Upper lobe of right lung (tissue), 1 donor: ENCODE measurements at regions not wholly inside any gene's neighbourhood (a gene's known extent, or its start where the extent isn't known, plus 50 kb on each side); places are given as distances from the start of the nearest gene placed in this dataset.

Experiments
- ATAC-seq: fragments of 200-7000 bp; cut with Tn5 transposase; one replicate; pipeline ENCODE4 v1.9.1; 2020; ENCODE audit warnings: mild to moderate bottlenecking, moderate library complexity
- DNase-seq: peaks from one replicate; pipeline ENCODE4 v3.0.0-alpha.2; 2020
- H3K27ac ChIP-seq: fragments of 200-600 bp; one replicate; pipeline ENCODE4 v1.8.0; 2022
- H3K27me3 ChIP-seq: fragments of 200-600 bp; one replicate; pipeline ENCODE4 v1.8.0; 2022; ENCODE audit warnings: mild to moderate bottlenecking
- H3K36me3 ChIP-seq: fragments of 200-600 bp; one replicate; pipeline ENCODE4 v1.8.0; 2022
- H3K4me1 ChIP-seq: fragments of 200-600 bp; one replicate; pipeline ENCODE4 v1.8.0; 2022
- H3K4me3 ChIP-seq: fragments of 200-600 bp; one replicate; pipeline ENCODE4 v1.8.0; 2022; ENCODE audit warnings: mild to moderate bottlenecking
- H3K9me3 ChIP-seq: fragments of 200-600 bp; one replicate; pipeline ENCODE4 v1.8.0; 2022
- CTCF ChIP-seq: fragments of 200-600 bp; IDR thresholded peaks from one replicate; pipeline ENCODE4 v1.8.0; 2022; ENCODE audit warnings: antibody characterized with exemption
- intact Hi-C: fragments of 100-400 bp; cut with DNase I; formaldehyde crosslinking; loops from one replicate; pipeline ENCODE4 v1.11.0; 2022
- donor health status: DM: no; HTN: yes; CAD: no; lungs with severe emphysema.

- ATAC-seq: no peak
- intact Hi-C loops: no loop called here
Observed at GRCh38 chr14:97441740-97442362, 644.7 kb downstream of the VRK1 start.

GRCh38 chr14:97442363-97442762 is 645.2 kb downstream of the VRK1 start:
- no peaks in the 10 kb centered on the region for H3K36me3 ChIP-seq
- H3K4me1 ChIP-seq: no peaks in the 10 kb centered on the region
- no peaks in the 10 kb centered on the region for H3K27me3 ChIP-seq
- TF ChIP-seq CTCF: no peak
- intact Hi-C loops: no loop called here
- no peak overlapping the region for H3K4me3 ChIP-seq
- no peaks in the 10 kb centered on the region for H3K9me3 ChIP-seq
- no peak for DNase-seq
- ATAC-seq: no peak
- no peak overlapping the region for H3K27ac ChIP-seq

More at GRCh38 chr14:97441740-97442362, 644.7 kb downstream of the VRK1 start:
- Histone ChIP-seq H3K9me3 (no peaks in the 10 kb centered on the region), H3K36me3 (no peaks in the 10 kb centered on the region), H3K27me3 (no peaks in the 10 kb centered on the region), H3K4me1 (no peaks in the 10 kb centered on the region), H3K4me3 (no peak overlapping the region), H3K27ac (no peak overlapping the region)
- no peak for TF ChIP-seq CTCF
- DNase-seq: no peak

GRCh38 chr14:97443412-97443811 is 646.2 kb downstream of the VRK1 start:
- TF ChIP-seq CTCF: no peak
- no peaks in the 10 kb centered on the region for H3K4me1 ChIP-seq
- H3K9me3 ChIP-seq: no peaks in the 10 kb centered on the region
- H3K27me3 ChIP-seq: no peaks in the 10 kb centered on the region
- no peaks in the 10 kb centered on the region for H3K36me3 ChIP-seq
- H3K4me3 ChIP-seq: no peak overlapping the region
- DNase-seq (no peak), ATAC-seq (no peak)
- intact Hi-C loops: no loop called here
- H3K27ac ChIP-seq: no peak overlapping the region

GRCh38 chr14:97444248-97444647 is 647.1 kb downstream of the VRK1 start:
- ATAC-seq (no peak), DNase-seq (no peak)
- no peak overlapping the region for H3K27ac ChIP-seq
- H3K36me3 ChIP-seq: no peaks in the 10 kb centered on the region
- intact Hi-C loops: no loop called here
- no peaks in the 10 kb centered on the region for H3K27me3 ChIP-seq
- no peak overlapping the region for H3K4me3 ChIP-seq
- no peaks in the 10 kb centered on the region for H3K4me1 ChIP-seq
- no peak for TF ChIP-seq CTCF
- H3K9me3 ChIP-seq: no peaks in the 10 kb centered on the region

- Histone ChIP-seq H3K36me3 (no peaks in the 10 kb centered on the region), H3K27ac (no peak overlapping the region), H3K27me3 (no peaks in the 10 kb centered on the region), H3K4me1 (no peaks in the 10 kb centered on the region), H3K4me3 (no peak overlapping the region), H3K9me3 (no peaks in the 10 kb centered on the region)
- no peak for ATAC-seq
- TF ChIP-seq CTCF: no peak
- intact Hi-C loops: no loop called here
- no peak for DNase-seq
Observed at GRCh38 chr14:97445367-97445766, 648.2 kb downstream of the VRK1 start.

- intact Hi-C loops: no loop called here
- ATAC-seq (no peak), DNase-seq (no peak)
- Histone ChIP-seq H3K9me3 (no peaks in the 10 kb centered on the region), H3K4me1 (no peaks in the 10 kb centered on the region), H3K36me3 (no peaks in the 10 kb centered on the region), H3K27me3 (no peaks in the 10 kb centered on the region), H3K4me3 (no peak overlapping the region), H3K27ac (no peak overlapping the region)
- no peak for TF ChIP-seq CTCF
Observed at GRCh38 chr14:97446087-97446486, 648.9 kb downstream of the VRK1 start.
